Large intestine (tissue), 3 donors: ENCODE measurements at regions not wholly inside any gene's neighbourhood (a gene's known extent, or its start where the extent isn't known, plus 50 kb on each side); places are given as distances from the start of the nearest gene placed in this dataset.

Experiments used
- DNase-seq, 2 donors: peaks; one replicate each; pipeline versions ENCODE4 v3.0.0 to v3.0.0-alpha.2; 2013
- H3K27ac ChIP-seq: one replicate; pipeline ENCODE4 v1.5.1; 2013; ENCODE audit warnings: low read length
- H3K27me3 ChIP-seq: 2 replicates; pipeline ENCODE4 v1.6.1; 2013; ENCODE audit warnings: low read length; ENCODE audit not compliant: control insufficient read depth, insufficient read depth
- H3K36me3 ChIP-seq: 2 replicates; pipeline ENCODE4 v1.6.1; 2013; ENCODE audit warnings: low read length; ENCODE audit not compliant: control insufficient read depth, insufficient read depth
- H3K4me1 ChIP-seq: one replicate; pipeline ENCODE4 v1.6.1; 2013; ENCODE audit warnings: low read length; ENCODE audit not compliant: control insufficient read depth, insufficient read depth
- H3K4me3 ChIP-seq: one replicate; pipeline ENCODE4 v1.5.1; 2013; ENCODE audit warnings: low read length
- H3K9me3 ChIP-seq: one replicate; pipeline ENCODE4 v1.6.1; 2013; ENCODE audit warnings: mild to moderate bottlenecking, low read depth, low read length, moderate library complexity; ENCODE audit not compliant: control insufficient read depth
- WGBS: methylation state at CpG from one replicate; pipeline ENCODE4 v1.1.5; 2013; ENCODE audit warnings: low lambda C conversion rate; ENCODE audit not compliant: insufficient coverage; 5-methylcytosine and 5-hydroxymethylcytosine counted together

GRCh38 chr2:6773694-6774044 is 92.0 kb downstream of the CMPK2 start:
- H3K27ac ChIP-seq: no peak overlapping the region
- peaks cover 21% of the 10 kb centered on the region for H3K27me3 ChIP-seq
- H3K4me1 ChIP-seq: peaks cover 4% of the 10 kb centered on the region
- H3K36me3 ChIP-seq: no peaks in the 10 kb centered on the region
- 100% methylated on average over 2 of the region's 7 CpGs for WGBS
- peaks cover 3% of the 10 kb centered on the region for H3K9me3 ChIP-seq
- no peak for DNase-seq
- no peak overlapping the region for H3K4me3 ChIP-seq

DNA sequence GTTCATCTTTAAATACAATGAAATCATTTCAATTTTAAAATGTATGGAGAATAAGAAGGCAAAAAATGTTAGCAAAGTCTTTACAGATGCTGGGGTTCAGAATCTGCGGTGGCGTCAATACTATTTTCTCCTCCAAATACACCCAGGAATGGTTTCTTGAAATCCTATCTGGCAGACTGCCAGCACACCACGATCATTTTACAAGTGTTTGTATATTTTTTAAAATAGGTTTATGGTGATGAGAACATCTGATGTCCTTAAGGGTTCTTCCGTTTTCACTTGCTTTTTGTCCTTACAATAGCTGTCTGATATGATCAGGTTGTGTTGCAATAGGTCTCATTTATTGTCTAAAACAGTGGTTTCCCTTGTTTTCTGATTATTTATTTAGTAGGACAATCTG is 89.6 kb downstream of the CMPK2 start:
- WGBS: no CpG with 5 or more reads among the region's 4 CpGs
- no peak overlapping the region for H3K4me3 ChIP-seq
- H3K27ac ChIP-seq: no peak overlapping the region
- H3K27me3 ChIP-seq: peaks cover 21% of the 10 kb centered on the region
- no peaks in the 10 kb centered on the region for H3K9me3 ChIP-seq
- no peak for DNase-seq
- H3K36me3 ChIP-seq: no peaks in the 10 kb centered on the region
- H3K4me1 ChIP-seq: peaks cover 4% of the 10 kb centered on the region

DNA sequence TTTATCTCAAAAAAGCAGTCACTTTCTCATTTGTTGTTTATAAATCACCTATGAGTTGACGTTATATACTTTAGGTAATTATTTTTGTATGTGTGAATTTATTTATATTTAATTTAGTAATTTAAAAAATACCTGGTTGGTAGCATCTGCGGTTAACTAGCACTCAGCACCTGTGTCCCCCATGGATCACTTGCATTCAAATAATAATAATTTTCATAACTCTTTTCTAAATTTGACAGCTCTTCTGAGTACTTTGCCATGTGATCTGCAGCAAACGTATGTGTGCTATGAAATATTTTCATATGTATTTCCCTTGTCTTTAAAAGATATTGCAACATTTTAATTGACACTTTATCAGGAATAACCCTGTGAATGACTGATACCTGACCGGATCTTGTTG is 88.1 kb downstream of the CMPK2 start:
- no peak overlapping the region for H3K27ac ChIP-seq
- H3K27me3 ChIP-seq: peaks cover 12% of the 10 kb centered on the region
- H3K4me1 ChIP-seq: peaks cover 4% of the 10 kb centered on the region
- H3K36me3 ChIP-seq: no peaks in the 10 kb centered on the region
- DNase-seq: no peak
- 93% methylated on average over 3 of the region's 4 CpGs for WGBS
- H3K9me3 ChIP-seq: no peaks in the 10 kb centered on the region
- no peak overlapping the region for H3K4me3 ChIP-seq

DNA sequence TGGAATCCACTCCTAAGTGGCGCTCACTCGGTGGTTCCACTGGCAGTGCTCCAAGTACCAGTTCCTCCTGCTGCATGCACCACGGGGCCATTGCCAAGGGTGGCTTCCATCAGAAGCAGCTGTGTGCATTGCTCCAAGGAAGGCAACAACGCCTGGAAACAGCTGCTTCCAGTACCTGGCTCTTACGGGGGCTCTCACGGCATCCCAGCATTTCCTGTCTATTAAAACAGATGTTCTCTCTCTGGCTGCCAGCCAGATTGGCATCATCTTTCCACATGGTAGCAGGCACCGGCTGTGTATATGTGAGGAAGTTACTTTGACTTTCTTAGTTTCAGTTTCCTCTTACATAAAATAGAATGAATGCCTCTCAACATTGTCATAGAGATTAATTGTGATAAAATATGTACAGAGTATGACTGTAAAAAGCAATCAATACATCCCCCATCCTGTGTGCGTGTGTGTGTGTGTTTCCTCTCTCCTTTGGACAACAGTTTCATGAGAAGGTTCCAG is 84.9 kb downstream of the CMPK2 start:
- Histone ChIP-seq H3K27me3 (no peaks in the 10 kb centered on the region), H3K36me3 (no peaks in the 10 kb centered on the region), H3K4me1 (no peaks in the 10 kb centered on the region), H3K4me3 (no peak overlapping the region), H3K27ac (no peak overlapping the region), H3K9me3 (no peaks in the 10 kb centered on the region)
- WGBS: no CpG with 5 or more reads among the region's 8 CpGs
- peak; percentile 43 to 52 for DNase-seq

- 100% methylated on average over 1 of the region's 16 CpGs for WGBS
- Histone ChIP-seq H3K9me3 (no peaks in the 10 kb centered on the region), H3K27me3 (no peaks in the 10 kb centered on the region), H3K4me3 (no peak overlapping the region), H3K27ac (no peak overlapping the region), H3K36me3 (no peaks in the 10 kb centered on the region), H3K4me1 (no peaks in the 10 kb centered on the region)
- DNase-seq: no peak
Observed at GRCh38 chr2:6782517-6783237, 83.0 kb downstream of the CMPK2 start.

- Histone ChIP-seq H3K27me3 (no peaks in the 10 kb centered on the region), H3K4me3 (no peak overlapping the region), H3K36me3 (no peaks in the 10 kb centered on the region), H3K4me1 (no peaks in the 10 kb centered on the region), H3K27ac (no peak overlapping the region), H3K9me3 (no peaks in the 10 kb centered on the region)
- no peak for DNase-seq
- no CpG with 5 or more reads among the region's 6 CpGs for WGBS
Observed at GRCh38 chr2:6783238-6783614, 82.5 kb downstream of the CMPK2 start.

DNA sequence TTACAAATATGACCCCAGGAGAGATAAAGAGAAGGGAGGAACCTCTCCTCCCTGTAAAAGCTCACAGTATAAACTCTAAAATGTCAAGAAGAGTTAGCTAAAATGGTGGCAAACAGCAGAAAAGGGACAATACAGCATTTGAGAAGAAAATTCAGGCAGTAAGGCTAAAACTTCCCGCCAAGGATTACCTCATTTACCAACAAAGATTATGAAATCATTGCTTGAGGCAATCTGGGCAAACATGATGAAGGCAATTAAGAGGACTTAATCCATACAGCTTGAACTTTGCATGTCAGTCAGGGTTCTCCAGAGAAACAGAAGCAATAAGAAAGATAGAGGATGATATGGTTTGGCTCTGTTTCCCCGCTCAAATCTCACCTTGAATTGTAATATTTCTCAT is 81.4 kb downstream of the CMPK2 start:
- Histone ChIP-seq H3K4me1 (no peaks in the 10 kb centered on the region), H3K4me3 (no peak overlapping the region), H3K27me3 (no peaks in the 10 kb centered on the region), H3K36me3 (no peaks in the 10 kb centered on the region), H3K9me3 (no peaks in the 10 kb centered on the region), H3K27ac (no peak overlapping the region)
- no CpG with 5 or more reads among the region's 2 CpGs for WGBS
- no peak for DNase-seq

- Histone ChIP-seq H3K9me3 (no peaks in the 10 kb centered on the region), H3K27ac (no peak overlapping the region), H3K36me3 (no peaks in the 10 kb centered on the region), H3K27me3 (no peaks in the 10 kb centered on the region), H3K4me1 (no peaks in the 10 kb centered on the region), H3K4me3 (no peak overlapping the region)
- DNase-seq: no peak
- WGBS: 67% methylated on average over 1 of the region's 4 CpGs
Observed at GRCh38 chr2:6785493-6785892, 80.2 kb downstream of the CMPK2 start.

DNA sequence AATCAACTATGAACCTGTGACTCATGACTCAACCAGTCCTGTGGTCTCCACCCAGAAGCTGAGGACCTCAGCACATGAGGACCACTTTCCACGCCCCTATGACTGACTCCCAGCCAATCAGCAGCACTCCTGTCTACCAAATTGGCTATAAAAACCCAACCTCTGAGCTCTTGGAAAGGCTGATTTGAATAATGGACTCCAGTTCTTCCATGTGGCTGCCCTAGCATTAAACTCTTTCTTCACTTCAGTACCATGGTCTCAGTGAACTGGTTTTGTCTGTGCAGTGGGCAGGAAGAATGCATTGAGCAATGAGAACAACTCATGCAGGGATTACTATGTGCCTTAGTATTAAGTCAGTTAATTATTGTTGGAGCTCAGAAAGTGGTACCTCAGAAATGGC is 78.3 kb downstream of the CMPK2 start:
- no peak overlapping the region for H3K27ac ChIP-seq
- no peaks in the 10 kb centered on the region for H3K36me3 ChIP-seq
- H3K4me1 ChIP-seq: no peaks in the 10 kb centered on the region
- no CpG with 5 or more reads among the region's 1 CpG for WGBS
- no peaks in the 10 kb centered on the region for H3K27me3 ChIP-seq
- no peak for DNase-seq
- H3K9me3 ChIP-seq: no peaks in the 10 kb centered on the region
- no peak overlapping the region for H3K4me3 ChIP-seq

- no peak overlapping the region for H3K27ac ChIP-seq
- WGBS: 83% methylated on average over 1 of the region's 2 CpGs
- H3K4me3 ChIP-seq: no peak overlapping the region
- no peaks in the 10 kb centered on the region for H3K9me3 ChIP-seq
- DNase-seq: no peak
- no peaks in the 10 kb centered on the region for H3K36me3 ChIP-seq
- H3K27me3 ChIP-seq: no peaks in the 10 kb centered on the region
- no peaks in the 10 kb centered on the region for H3K4me1 ChIP-seq
Observed at GRCh38 chr2:6788614-6789013, 77.1 kb downstream of the CMPK2 start.

- no peak for DNase-seq
- Histone ChIP-seq H3K4me3 (no peak overlapping the region), H3K27me3 (no peaks in the 10 kb centered on the region), H3K36me3 (no peaks in the 10 kb centered on the region), H3K9me3 (no peaks in the 10 kb centered on the region), H3K27ac (no peak overlapping the region), H3K4me1 (no peaks in the 10 kb centered on the region)
- WGBS: no CpG with 5 or more reads among the region's 6 CpGs
Observed at GRCh38 chr2:6789559-6790138, 76.1 kb downstream of the CMPK2 start.
